Gastroesophageal sphincter (tissue), 3 donors: ENCODE measurements at regions not wholly inside any gene's neighbourhood (a gene's known extent, or its start where the extent isn't known, plus 50 kb on each side); places are given as distances from the start of the nearest gene placed in this dataset.

Experiments used
- CTCF ChIP-seq, 4 experiments: fragments of 200-600 bp in 2 of 4; fragments of 450-650 bp in 2 of 4; sonication (generic) in 1 of 4; IDR thresholded peaks; one replicate each; pipeline ENCODE4 v1.5.1; 2017 to 2019; ENCODE audit warnings: antibody characterized with exemption in 4 of 4, mild to moderate bottlenecking in 2 of 4, moderate library complexity in 2 of 4
- EP300 ChIP-seq: sonication (generic); formaldehyde crosslinking; IDR thresholded peaks from one replicate; pipeline ENCODE4 v1.6.1; 2017; ENCODE audit warnings: antibody characterized with exemption, mild to moderate bottlenecking
- POLR2A ChIP-seq, 2 donors: fragments of 450-650 bp; IDR thresholded peaks; one replicate each; pipeline ENCODE4 v1.6.1; 2017; ENCODE audit warnings: antibody characterized with exemption in 2 of 2, mild to moderate bottlenecking in 2 of 2, moderate library complexity in 1 of 2

GRCh38 chr2:236359426-236360045 is 95.3 kb upstream of the ASB18 start:
- TF ChIP-seq POLR2A (IDR thresholded peaks at IDR 0.05) (no peak), CTCF (IDR thresholded peaks at IDR 0.05) (no peak), EP300 (no peak)
